HEK293T (cell line): ENCODE measurements at regions not wholly inside any gene's neighbourhood (a gene's known extent, or its start where the extent isn't known, plus 50 kb on each side); places are given as distances from the start of the nearest gene placed in this dataset.

ENCODE experiments used
- BHLHE40 ChIP-seq: fragments of 450-650 bp; IDR thresholded peaks from 2 replicates; pipeline ENCODE4 v1.6.1; 2016; ENCODE audit warnings: mild to moderate bottlenecking, moderate library complexity, borderline replicate concordance
- NFRKB ChIP-seq: fragments of 450-650 bp; IDR thresholded peaks from 2 replicates; pipeline ENCODE4 v1.6.1; 2016; ENCODE audit warnings: mild to moderate bottlenecking, moderate library complexity
- PKNOX1 ChIP-seq: fragments of 450-650 bp; IDR thresholded peaks from 2 replicates; pipeline ENCODE4 v1.6.1; 2016
- SP1 ChIP-seq: fragments of 450-650 bp; IDR thresholded peaks from 2 replicates; pipeline ENCODE4 v1.6.1; 2017
- SUZ12 ChIP-seq: fragments of 450-650 bp; IDR thresholded peaks from 2 replicates; pipeline ENCODE4 v1.6.1; 2016; ENCODE audit warnings: mild to moderate bottlenecking
- ZNF384 ChIP-seq: fragments of 450-650 bp; IDR thresholded peaks from 2 replicates; pipeline ENCODE4 v1.6.1; 2016

- TF ChIP-seq BHLHE40 (no peak), SUZ12 (no peak), ZNF384 (no peak), NFRKB (no peak), SP1 (no peak), PKNOX1 (no peak)
Measured at GRCh38 chr4:13875181-13875580, 247.7 kb upstream of the BOD1L1 start.
